ENCODE measurements at regions not wholly inside any gene's neighbourhood (a gene's known extent, or its start where the extent isn't known, plus 50 kb on each side); places are given as distances from the start of the nearest gene placed in this dataset.

- in situ Hi-C loops (cut with MboI; ENCODE audit: low pct_unique_long_range_greater_than_20kb, low sequenced_read_pairs, unreplicated experiment): no loop called here
- DNase-seq (ENCODE audit: low spot score): no peak
- no peak for TF ChIP-seq CTCF (IDR thresholded peaks at IDR 0.05; ENCODE audit: extremely low read depth, insufficient read depth, missing control alignments)
Measured at GRCh38 chr5:160922311-160922710, 70.3 kb upstream of the ATP10B start.

GRCh38 chr5:160921423-160922285 is 69.6 kb upstream of the ATP10B start:
- in situ Hi-C loops (cut with MboI; ENCODE audit: low pct_unique_long_range_greater_than_20kb, low sequenced_read_pairs, unreplicated experiment): no loop called here
- no peak for TF ChIP-seq CTCF (IDR thresholded peaks at IDR 0.05; ENCODE audit: extremely low read depth, insufficient read depth, missing control alignments)
- DNase-seq (ENCODE audit: low spot score): no peak

GRCh38 chr5:160919626-160920025 is 67.6 kb upstream of the ATP10B start:
- no peak for DNase-seq (ENCODE audit: low spot score)
- TF ChIP-seq CTCF (IDR thresholded peaks at IDR 0.05; ENCODE audit: extremely low read depth, insufficient read depth, missing control alignments): no peak
- in situ Hi-C loops (cut with MboI; ENCODE audit: low pct_unique_long_range_greater_than_20kb, low sequenced_read_pairs, unreplicated experiment): no loop called here

GRCh38 chr5:160918386-160918785 is 66.4 kb upstream of the ATP10B start:
- no peak for TF ChIP-seq CTCF (IDR thresholded peaks at IDR 0.05; ENCODE audit: extremely low read depth, insufficient read depth, missing control alignments)
- DNase-seq (ENCODE audit: low spot score): no peak
- in situ Hi-C loops (cut with MboI; ENCODE audit: low pct_unique_long_range_greater_than_20kb, low sequenced_read_pairs, unreplicated experiment): no loop called here

- TF ChIP-seq CTCF (IDR thresholded peaks at IDR 0.05; ENCODE audit: extremely low read depth, insufficient read depth, missing control alignments): no peak
Measured at GRCh38 chr5:160906090-160906489, 54.1 kb upstream of the ATP10B start.

GRCh38 chr5:160905285-160905684 is 53.3 kb upstream of the ATP10B start:
- no peak for DNase-seq (ENCODE audit: low spot score)
- in situ Hi-C loops (cut with MboI; ENCODE audit: low pct_unique_long_range_greater_than_20kb, low sequenced_read_pairs, unreplicated experiment): no loop called here
- no peak for TF ChIP-seq CTCF (IDR thresholded peaks at IDR 0.05; ENCODE audit: extremely low read depth, insufficient read depth, missing control alignments)

More at GRCh38 chr5:160906090-160906489, 54.1 kb upstream of the ATP10B start:
- DNase-seq (ENCODE audit: low spot score): no peak
- in situ Hi-C loops (cut with MboI; ENCODE audit: low pct_unique_long_range_greater_than_20kb, low sequenced_read_pairs, unreplicated experiment): no loop called here

Measured in GM13977 (cell line).